Prostate gland (tissue), 2 donors: ENCODE measurements at regions not wholly inside any gene's neighbourhood (a gene's known extent, or its start where the extent isn't known, plus 50 kb on each side); places are given as distances from the start of the nearest gene placed in this dataset.

Experiments used
- POLR2AphosphoS5 ChIP-seq: sonication (generic); formaldehyde crosslinking; IDR thresholded peaks from one replicate; pipeline ENCODE4 v1.6.1; 2017; ENCODE audit warnings: antibody characterized with exemption
- TF ChIP-seq, protein P1 (sequence below), 4 experiments: fragments of 200-600 bp in 2 of 4; fragments of 450-650 bp in 2 of 4; sonication (generic) in 2 of 4; IDR thresholded peaks; 1 replicate in 3 of 4; 2 replicates in 1 of 4; pipeline ENCODE4 v1.5.1; 2016 to 2019; ENCODE audit warnings: antibody characterized with exemption in 4 of 4, mild to moderate bottlenecking in 2 of 4, moderate library complexity in 2 of 4

DNA sequence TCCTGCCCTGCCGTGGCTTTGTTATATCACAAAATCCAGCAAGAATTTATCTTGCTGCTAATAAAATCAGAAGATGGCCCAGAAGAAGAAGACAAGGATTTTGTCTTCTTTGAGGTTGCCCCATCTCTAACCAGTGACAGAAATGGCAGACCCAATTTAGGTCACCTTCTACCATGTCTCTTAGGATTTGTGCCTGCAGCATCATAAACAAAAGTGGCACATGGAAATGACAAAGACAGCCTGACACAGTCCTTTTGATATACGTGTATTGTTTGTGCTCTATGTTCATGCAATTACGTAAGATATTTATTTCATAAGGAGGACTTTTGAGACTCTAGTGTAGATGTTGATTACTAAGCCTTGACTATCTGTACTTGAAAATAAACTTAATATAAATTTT is 135.9 kb upstream of the TMTC4 start:
- TF ChIP-seq, protein P1, sequence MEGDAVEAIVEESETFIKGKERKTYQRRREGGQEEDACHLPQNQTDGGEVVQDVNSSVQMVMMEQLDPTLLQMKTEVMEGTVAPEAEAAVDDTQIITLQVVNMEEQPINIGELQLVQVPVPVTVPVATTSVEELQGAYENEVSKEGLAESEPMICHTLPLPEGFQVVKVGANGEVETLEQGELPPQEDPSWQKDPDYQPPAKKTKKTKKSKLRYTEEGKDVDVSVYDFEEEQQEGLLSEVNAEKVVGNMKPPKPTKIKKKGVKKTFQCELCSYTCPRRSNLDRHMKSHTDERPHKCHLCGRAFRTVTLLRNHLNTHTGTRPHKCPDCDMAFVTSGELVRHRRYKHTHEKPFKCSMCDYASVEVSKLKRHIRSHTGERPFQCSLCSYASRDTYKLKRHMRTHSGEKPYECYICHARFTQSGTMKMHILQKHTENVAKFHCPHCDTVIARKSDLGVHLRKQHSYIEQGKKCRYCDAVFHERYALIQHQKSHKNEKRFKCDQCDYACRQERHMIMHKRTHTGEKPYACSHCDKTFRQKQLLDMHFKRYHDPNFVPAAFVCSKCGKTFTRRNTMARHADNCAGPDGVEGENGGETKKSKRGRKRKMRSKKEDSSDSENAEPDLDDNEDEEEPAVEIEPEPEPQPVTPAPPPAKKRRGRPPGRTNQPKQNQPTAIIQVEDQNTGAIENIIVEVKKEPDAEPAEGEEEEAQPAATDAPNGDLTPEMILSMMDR (IDR thresholded peaks at IDR 0.05), result no peak
- TF ChIP-seq POLR2AphosphoS5, result no peak
